ENCODE measurements at regions not wholly inside any gene's neighbourhood (a gene's known extent, or its start where the extent isn't known, plus 50 kb on each side); places are given as distances from the start of the nearest gene placed in this dataset.

GRCh38 chr15:62476163-62476562, 311.1 kb upstream of the C2CD4B start:
- no peak for DNase-seq
- H3K9me3 ChIP-seq, result no peaks in the 10 kb centered on the region
- intact Hi-C loops (cut with DNase I; ENCODE audit: low total_unique reads), result no loop called here
- H3K36me3 ChIP-seq, result no peaks in the 10 kb centered on the region
- no peak overlapping the region for H3K4me3 ChIP-seq
- H3K27me3 ChIP-seq, result no peaks in the 10 kb centered on the region
- 85 to 96% (median 95%) methylated on average over 8 to 9 of the region's 9 CpGs for WGBS, 5 donors
- peaks cover 0 to 54% (median 24%) of the 10 kb centered on the region in 4 donors for H3K4me1 ChIP-seq
- TF ChIP-seq EP300 (IDR thresholded peaks at IDR 0.05) (no peak), POLR2AphosphoS5 (IDR thresholded peaks at IDR 0.05) (no peak), CTCF (IDR thresholded peaks at IDR 0.05) (no peak), POLR2A (IDR thresholded peaks at IDR 0.05) (no peak)
- H3K27ac ChIP-seq, result peak overlapping the region in 4 of 5 donors; percentile 22 to 57 (median 51)

GRCh38 chr15:62477929-62478328, 312.8 kb upstream of the C2CD4B start:
- TF ChIP-seq POLR2A (IDR thresholded peaks at IDR 0.05) (no peak), EP300 (IDR thresholded peaks at IDR 0.05) (no peak), CTCF (IDR thresholded peaks at IDR 0.05) (no peak), POLR2AphosphoS5 (IDR thresholded peaks at IDR 0.05) (no peak)
- no peak overlapping the region for H3K4me3 ChIP-seq

GRCh38 chr15:62482785-62483429, 317.8 kb upstream of the C2CD4B start:
- Histone ChIP-seq H3K4me1 (peaks cover 0 to 17% (median 9%) of the 10 kb centered on the region in 4 donors), H3K27ac (no peak overlapping the region), H3K36me3 (no peaks in the 10 kb centered on the region), H3K4me3 (no peak overlapping the region), H3K27me3 (no peaks in the 10 kb centered on the region), H3K9me3 (no peaks in the 10 kb centered on the region)
- TF ChIP-seq EP300 (IDR thresholded peaks at IDR 0.05) (no peak), POLR2A (IDR thresholded peaks at IDR 0.05) (no peak), CTCF (IDR thresholded peaks at IDR 0.05) (no peak), POLR2AphosphoS5 (IDR thresholded peaks at IDR 0.05) (no peak)
- intact Hi-C loops (cut with DNase I; ENCODE audit: low total_unique reads), result no loop called here
- peak in 1 of 2 donors; percentile 36 for DNase-seq
- 69 to 79% (median 73%) methylated on average over 5 of the region's 5 CpGs for WGBS, 5 donors

More at GRCh38 chr15:62477929-62478328, 312.8 kb upstream of the C2CD4B start:
- DNase-seq, result no peak
- 68 to 79% (median 75%) methylated on average over 9 of the region's 9 CpGs for WGBS, 5 donors
- Histone ChIP-seq H3K9me3 (no peaks in the 10 kb centered on the region), H3K27me3 (no peaks in the 10 kb centered on the region), H3K4me1 (peaks cover 0 to 37% (median 20%) of the 10 kb centered on the region in 4 donors), H3K27ac (no peak overlapping the region), H3K36me3 (no peaks in the 10 kb centered on the region)
- intact Hi-C loops (cut with DNase I; ENCODE audit: low total_unique reads), result no loop called here

GRCh38 chr15:62483814-62484213, 318.7 kb upstream of the C2CD4B start:
- H3K4me3 ChIP-seq, result no peak overlapping the region
- peaks cover 0 to 17% (median 9%) of the 10 kb centered on the region in 4 donors for H3K4me1 ChIP-seq
- no peaks in the 10 kb centered on the region for H3K36me3 ChIP-seq
- DNase-seq, result peak; percentile 40 to 67
- 39 to 50% (median 47%) methylated on average over 4 of the region's 4 CpGs for WGBS, 5 donors
- H3K9me3 ChIP-seq, result no peaks in the 10 kb centered on the region
- intact Hi-C loops (cut with DNase I; ENCODE audit: low total_unique reads), result no loop called here
- H3K27me3 ChIP-seq, result no peaks in the 10 kb centered on the region
- no peak overlapping the region for H3K27ac ChIP-seq
- TF ChIP-seq EP300 (IDR thresholded peaks at IDR 0.05), result no peak
- TF ChIP-seq POLR2AphosphoS5 (IDR thresholded peaks at IDR 0.05), result no peak
- no peak for TF ChIP-seq CTCF (IDR thresholded peaks at IDR 0.05)
- no peak for TF ChIP-seq POLR2A (IDR thresholded peaks at IDR 0.05)
